IMR-90 (cell line): ENCODE measurements at regions not wholly inside any gene's neighbourhood (a gene's known extent, or its start where the extent isn't known, plus 50 kb on each side); places are given as distances from the start of the nearest gene placed in this dataset.

Experiments
- ATAC-seq: fragments of 200-7000 bp; cut with Tn5 transposase; 2 replicates; pipeline ENCODE4 v1.9.1; 2020; ENCODE audit warnings: low read depth, mild to moderate bottlenecking, moderate library complexity
- BruUV-seq: library from RNA; stranded (reverse); fragments of 400-500 nt; replicated peaks from 2 replicates; lab custom pipeline; 2021; lab: Mats Ljungman, UMichigan
- CTCF ChIA-PET: fragments of 300-600 bp; formaldehyde crosslinking; extraction: SDS; loops from one replicate; lab custom pipeline; 2021; ENCODE audit warnings: antibody characterized with exemption; lab: Yijun Ruan, JAX
- POLR2A ChIA-PET: fragments of 300-600 bp; sonication (Branson Sonifier 250); formaldehyde crosslinking; loops from one replicate; lab custom pipeline; 2022; ENCODE audit warnings: antibody characterized with exemption; ENCODE audit not compliant: unreplicated experiment; lab: Charles Lee
- DNase-seq: peaks from one replicate; pipeline ENCODE4 v3.0.0; 2013
- H2AFZ ChIP-seq: replicated peaks from 2 replicates; pipeline ENCODE3; 2013; ENCODE audit warnings: low read length, mild to moderate bottlenecking; ENCODE audit not compliant: poor library complexity
- H2AK5ac ChIP-seq: 2 replicates; pipeline ENCODE4 v1.6.1; 2013; ENCODE audit warnings: low read depth, low read length, inconsistent platforms
- H2AK9ac ChIP-seq: replicated peaks from 2 replicates; pipeline ENCODE3; 2013; ENCODE audit warnings: mild to moderate bottlenecking, low read depth, low read length, moderate library complexity; ENCODE audit not compliant: poor library complexity
- H2BK120ac ChIP-seq: 2 replicates; pipeline ENCODE4 v1.6.1; 2013; ENCODE audit warnings: low read depth, low read length, inconsistent platforms
- H2BK15ac ChIP-seq: 3 replicates; pipeline ENCODE4 v1.6.1; 2013; ENCODE audit warnings: low read depth, low read length, inconsistent platforms
- H2BK20ac ChIP-seq: 2 replicates; pipeline ENCODE4 v1.6.1; 2013; ENCODE audit warnings: low read depth, mild to moderate bottlenecking, inconsistent platforms, low read length, moderate library complexity
- H2BK5ac ChIP-seq: 2 replicates; pipeline ENCODE4 v1.6.1; 2013; ENCODE audit warnings: mild to moderate bottlenecking, low read depth, low read length, inconsistent platforms; ENCODE audit not compliant: poor library complexity, severe bottlenecking
- H3K14ac ChIP-seq: replicated peaks from 2 replicates; pipeline ENCODE4 v1.6.1; 2013; ENCODE audit warnings: low read depth, low read length, inconsistent platforms
- H3K18ac ChIP-seq: 2 replicates; pipeline ENCODE4 v1.6.1; 2013; ENCODE audit warnings: low read depth, low read length, control low read depth
- H3K23ac ChIP-seq: 2 replicates; pipeline ENCODE4 v1.6.1; 2013; ENCODE audit warnings: low read depth, low read length, inconsistent platforms
- H3K27ac ChIP-seq: 2 replicates; pipeline ENCODE4 v1.5.1; 2013; ENCODE audit warnings: mild to moderate bottlenecking, control low read depth, low read length; ENCODE audit not compliant: insufficient read depth
- H3K27me3 ChIP-seq: 2 replicates; pipeline ENCODE4 v1.6.1; 2013; ENCODE audit warnings: low read length; ENCODE audit not compliant: control insufficient read depth, insufficient read depth
- H3K36me3 ChIP-seq: 2 replicates; pipeline ENCODE4 v1.6.1; 2013; ENCODE audit warnings: low read length, mixed read lengths; ENCODE audit not compliant: control insufficient read depth, insufficient read depth
- H3K4ac ChIP-seq: 2 replicates; pipeline ENCODE4 v1.6.1; 2013; ENCODE audit warnings: low read depth, low read length, inconsistent platforms
- H3K4me1 ChIP-seq: 2 replicates; pipeline ENCODE4 v1.6.1; 2013; ENCODE audit warnings: low read length, mixed read lengths; ENCODE audit not compliant: control insufficient read depth, insufficient read depth
- H3K4me2 ChIP-seq: 2 replicates; pipeline ENCODE4 v1.6.1; 2013; ENCODE audit warnings: low read depth, mild to moderate bottlenecking, control low read depth, low read length, moderate library complexity
- H3K4me3 ChIP-seq: 2 replicates; pipeline ENCODE4 v1.5.1; 2013; ENCODE audit warnings: low read depth, mild to moderate bottlenecking, control low read depth, low read length, moderate library complexity; ENCODE audit not compliant: insufficient read depth
- H3K56ac ChIP-seq: 2 replicates; pipeline ENCODE4 v1.6.1; 2013; ENCODE audit warnings: low read length, inconsistent platforms; ENCODE audit not compliant: insufficient read depth; ENCODE audit errors: extremely low read depth
- H3K79me1 ChIP-seq, 2 experiments: 2 replicates each; pipeline ENCODE4 v1.6.1; 2013; ENCODE audit warnings: low read length in 2 of 2, inconsistent platforms in 1 of 2, low read depth in 1 of 2
- H3K9ac ChIP-seq: 2 replicates; pipeline ENCODE4 v1.6.1; 2013; ENCODE audit warnings: low read depth, low read length, control low read depth
- H3K9me1 ChIP-seq: 2 replicates; pipeline ENCODE4 v1.6.1; 2013; ENCODE audit warnings: low read length, inconsistent platforms; ENCODE audit not compliant: insufficient read depth
- H3K9me3 ChIP-seq: 2 replicates; pipeline ENCODE4 v1.6.1; 2013; ENCODE audit warnings: low read length; ENCODE audit not compliant: control insufficient read depth, insufficient read depth
- H4K20me1 ChIP-seq: 2 replicates; pipeline ENCODE4 v1.6.1; 2013; ENCODE audit warnings: low read length, inconsistent platforms; ENCODE audit not compliant: insufficient read depth
- H4K5ac ChIP-seq: 2 replicates; pipeline ENCODE4 v1.6.1; 2013; ENCODE audit warnings: mild to moderate bottlenecking, low read depth, low read length, control low read depth
- H4K8ac ChIP-seq, 2 experiments: 2 replicates each; pipeline ENCODE4 v1.6.1; 2013; ENCODE audit warnings: low read depth in 2 of 2, low read length in 2 of 2, control low read depth in 1 of 2, inconsistent platforms in 1 of 2
- H4K91ac ChIP-seq: 2 replicates; pipeline ENCODE4 v1.6.1; 2013; ENCODE audit warnings: low read depth, low read length, inconsistent platforms; ENCODE audit not compliant: insufficient read depth
- FOS ChIP-seq: fragments of 150-350 bp; IDR thresholded peaks from 2 replicates; pipeline ENCODE4 v1.6.1; 2016; ENCODE audit warnings: low read depth, low read length
- WGBS, 2 experiments: methylation state at CpG; one replicate each; pipeline versions ENCODE4 v1.1.5 to v1.1.7; 2013; ENCODE audit warnings: missing lambda C conversion rate in 2 of 2; ENCODE audit not compliant: insufficient read length in 1 of 2; ENCODE audit errors: extremely low coverage in 2 of 2; 5-methylcytosine and 5-hydroxymethylcytosine counted together
- dilution Hi-C: fragments of 300-500 bp; cut with HindIII; formaldehyde crosslinking; loops from one replicate; pipeline ENCODE4 v1.14.3; 2018; ENCODE audit warnings: low sequenced_read_pairs; ENCODE audit not compliant: unreplicated experiment
- in situ Hi-C: fragments of 300-500 bp; cut with MboI; formaldehyde crosslinking; loops from 3 replicates; pipeline ENCODE4 v1.14.3; 2019; ENCODE audit warnings: low sequenced_read_pairs, inconsistent platforms, mixed read lengths
- intact Hi-C: fragments of 100-400 bp; cut with micrococcal nuclease; formaldehyde crosslinking; loops from 2 replicates; pipeline ENCODE4 v1.10.0; 2022

- TF ChIP-seq FOS = no peak
- Histone ChIP-seq H2BK15ac (no peak overlapping the region), H2AK9ac (no peak overlapping the region), H2AFZ (no peak overlapping the region), H3K27me3 (no peaks in the 10 kb centered on the region), H4K91ac (no peak overlapping the region), H3K18ac (no peak overlapping the region), H3K9ac (no peak overlapping the region), H3K27ac (no peak overlapping the region), H3K4me3 (no peak overlapping the region), H3K56ac (no peak overlapping the region), H3K79me1 (no peaks in the 10 kb centered on the region), H4K5ac (no peak overlapping the region), H2BK5ac (no peak overlapping the region), H3K4ac (no peak overlapping the region), H3K9me3 (peaks cover 11% of the 10 kb centered on the region; the same call in 1 of the 2 replicates), H2BK120ac (no peak overlapping the region), H3K23ac (no peak overlapping the region), H4K8ac (no peak overlapping the region), H3K14ac (no peak overlapping the region), H2BK20ac (no peak overlapping the region), H3K4me2 (no peak overlapping the region), H4K20me1 (no peaks in the 10 kb centered on the region), H3K4me1 (no peaks in the 10 kb centered on the region), H3K9me1 (no peaks in the 10 kb centered on the region), H3K36me3 (no peaks in the 10 kb centered on the region), H2AK5ac (no peak overlapping the region)
- CTCF ChIA-PET = interaction anchor here (0.6 kb wide), 1 partner anchor 794 kb away, joined by 3 read pairs; no protein-coding TSS in a partner anchor
- intact Hi-C loops = no loop called here
- dilution Hi-C loops = no loop called here
- no TSS peak for BruUV-seq
- DNase-seq (no peak), ATAC-seq (no peak)
- in situ Hi-C loops = no loop called here
- POLR2A ChIA-PET = no interaction called here
- WGBS, 2 experiments = no CpG with 5 or more reads among the region's 2 CpGs
Observed at GRCh38 chr18:51339856-51340255, 142.4 kb upstream of the MEX3C start.
